BJ (cell line): ENCODE measurements at regions not wholly inside any gene's neighbourhood (a gene's known extent, or its start where the extent isn't known, plus 50 kb on each side); places are given as distances from the start of the nearest gene placed in this dataset.

Source experiments
- CTCF ChIA-PET: fragments of 350-600 bp; formaldehyde crosslinking; extraction: SDS; loops from one replicate; lab custom pipeline; 2021; ENCODE audit warnings: antibody characterized with exemption, inconsistent platforms; lab: Yijun Ruan, JAX
- POLR2A ChIA-PET: fragments of 300-600 bp; sonication (Branson Sonifier 250); formaldehyde crosslinking; extraction: SDS; loops from one replicate; lab custom pipeline; 2021; ENCODE audit warnings: antibody characterized with exemption; lab: Charles Lee
- DNase-seq: peaks from one replicate; pipeline ENCODE4 v3.0.0-alpha.2; 2011; ENCODE audit warnings: low read depth
- H3K27me3 ChIP-seq: 2 replicates; pipeline ENCODE4 v1.6.0; 2011; ENCODE audit warnings: low read length; ENCODE audit not compliant: control insufficient read depth, insufficient read depth
- H3K36me3 ChIP-seq: 2 replicates; pipeline ENCODE4 v1.5.1; 2011; ENCODE audit warnings: low read length; ENCODE audit not compliant: control insufficient read depth, insufficient read depth
- H3K4me3 ChIP-seq: 2 replicates; pipeline ENCODE4 v1.5.1; 2011; ENCODE audit warnings: low read depth, mild to moderate bottlenecking, control low read depth, low read length
- CTCF ChIP-seq: IDR thresholded peaks from 2 replicates; pipeline ENCODE4 v1.5.1; 2011; ENCODE audit warnings: low read depth, mild to moderate bottlenecking, control low read depth, inconsistent platforms, low read length, moderate library complexity; ENCODE audit not compliant: insufficient read depth

- no peaks in the 10 kb centered on the region for H3K36me3 ChIP-seq
- CTCF ChIA-PET, result no interaction called here
- no peak for TF ChIP-seq CTCF
- no peak overlapping the region for H3K4me3 ChIP-seq
- no peaks in the 10 kb centered on the region for H3K27me3 ChIP-seq
- no peak for DNase-seq
- POLR2A ChIA-PET, result no interaction called here
Measured at GRCh38 chr18:37874721-37875120, 309.1 kb upstream of the CELF4 start.

GRCh38 chr18:37873416-37873815 lies 307.8 kb upstream of the CELF4 start:
- POLR2A ChIA-PET, result no interaction called here
- TF ChIP-seq CTCF, result no peak

GRCh38 chr18:37872562-37872961 lies 307.0 kb upstream of the CELF4 start:
- POLR2A ChIA-PET, result no interaction called here
- no peak for TF ChIP-seq CTCF
- no peak overlapping the region for H3K4me3 ChIP-seq
- no peaks in the 10 kb centered on the region for H3K27me3 ChIP-seq
- no peaks in the 10 kb centered on the region for H3K36me3 ChIP-seq
- DNase-seq, result no peak
- CTCF ChIA-PET, result no interaction called here

More at GRCh38 chr18:37873416-37873815, 307.8 kb upstream of the CELF4 start:
- Histone ChIP-seq H3K36me3 (no peaks in the 10 kb centered on the region), H3K27me3 (no peaks in the 10 kb centered on the region), H3K4me3 (no peak overlapping the region)
- CTCF ChIA-PET, result no interaction called here
- no peak for DNase-seq

- H3K36me3 ChIP-seq, result no peaks in the 10 kb centered on the region
- CTCF ChIA-PET, result no interaction called here
Measured at GRCh38 chr18:37871561-37871960, 306.0 kb upstream of the CELF4 start.

GRCh38 chr18:37869051-37869450 lies 303.5 kb upstream of the CELF4 start:
- ChIA-PET CTCF (no interaction called here), POLR2A (no interaction called here)
- TF ChIP-seq CTCF, result no peak
- Histone ChIP-seq H3K27me3 (no peaks in the 10 kb centered on the region), H3K36me3 (no peaks in the 10 kb centered on the region), H3K4me3 (no peak overlapping the region)
- no peak for DNase-seq

More at GRCh38 chr18:37871561-37871960, 306.0 kb upstream of the CELF4 start:
- no peak for TF ChIP-seq CTCF
- Histone ChIP-seq H3K4me3 (no peak overlapping the region), H3K27me3 (no peaks in the 10 kb centered on the region)
- DNase-seq, result no peak
- POLR2A ChIA-PET, result no interaction called here
